SK-N-SH (cell line): ENCODE measurements at regions not wholly inside any gene's neighbourhood (a gene's known extent, or its start where the extent isn't known, plus 50 kb on each side); places are given as distances from the start of the nearest gene placed in this dataset.
"Not testable (repeated sequence)": the region's sequence is repeated elsewhere in the genome, so short reads cannot be mapped to it uniquely, and the experiment has no call there.

Experiments used
- CTCF ChIA-PET: fragments of 300-600, 350-600 bp; formaldehyde crosslinking; extraction: SDS; loops from one replicate; lab custom pipeline; 2021; lab: Yijun Ruan, JAX
- POLR2A ChIA-PET: fragments of 350-600 bp; sonication (Branson Sonifier 250); formaldehyde crosslinking; extraction: SDS; loops from one replicate; lab custom pipeline; 2020; ENCODE audit warnings: antibody characterized with exemption, inconsistent platforms; lab: Yijun Ruan, JAX
- DNase-seq: peaks from one replicate; pipeline ENCODE4 v3.0.0; 2012
- H2AFZ ChIP-seq: fragments of 200-600 bp; sonication (generic); 2 replicates; pipeline ENCODE4 v1.8.1; 2016; ENCODE audit warnings: antibody characterized with exemption, mild to moderate bottlenecking, low read depth
- H3F3A ChIP-seq: fragments of 200-600 bp; sonication (generic); replicated peaks from 2 replicates; pipeline ENCODE3; 2016; ENCODE audit warnings: antibody characterized with exemption, mild to moderate bottlenecking; ENCODE audit not compliant: insufficient read depth
- H3K27ac ChIP-seq, 2 experiments: fragments of 200-500 bp in 1 of 2; fragments of 200-600 bp in 1 of 2; sonication (Bioruptor generic) in 1 of 2; sonication (generic), shearing (Covaris generic) in 1 of 2; 2 replicates each; pipeline versions ENCODE4 v1.5.1 to v1.6.1; 2014 to 2016; ENCODE audit warnings: low read depth in 2 of 2, inconsistent platforms in 1 of 2, low read length in 1 of 2, mild to moderate bottlenecking in 1 of 2, mixed read lengths in 1 of 2
- H3K27me3 ChIP-seq: fragments of 200-600 bp; sonication (generic), shearing (Covaris generic); 2 replicates; pipeline ENCODE4 v1.6.1; 2016; ENCODE audit warnings: mixed run types; ENCODE audit not compliant: insufficient read depth
- H3K36me3 ChIP-seq, 2 experiments: fragments of 200-500 bp in 1 of 2; fragments of 200-600 bp in 1 of 2; sonication (Bioruptor generic) in 1 of 2; sonication (generic) in 1 of 2; replicated peaks in 1 of 2; 2 replicates each; pipeline versions ENCODE3 to v1.5.1; 2014 to 2016; ENCODE audit warnings: low read length in 1 of 2, mild to moderate bottlenecking in 1 of 2; ENCODE audit not compliant: insufficient read depth in 2 of 2, control insufficient read depth in 1 of 2
- H3K4me1 ChIP-seq, 2 experiments: fragments of 200-500 bp in 1 of 2; fragments of 200-600 bp in 1 of 2; sonication (Bioruptor generic) in 1 of 2; sonication (generic), shearing (Covaris generic) in 1 of 2; 2 replicates each; pipeline versions ENCODE4 v1.5.1 to v1.6.1; 2014 to 2016; ENCODE audit warnings: low read depth in 1 of 2, low read length in 1 of 2, mixed run types in 1 of 2; ENCODE audit not compliant: insufficient read depth in 2 of 2, control insufficient read depth in 1 of 2
- H3K4me2 ChIP-seq: fragments of 200-600 bp; sonication (generic), shearing (Covaris generic); 2 replicates; pipeline ENCODE4 v1.6.1; 2017; ENCODE audit warnings: mixed run types
- H3K4me3 ChIP-seq, 2 experiments: fragments of 200-500 bp in 1 of 2; fragments of 200-600 bp in 1 of 2; sonication (Bioruptor generic) in 1 of 2; sonication (generic), shearing (Covaris generic) in 1 of 2; 2 replicates each; pipeline versions ENCODE4 v1.5.1 to v1.8.1; 2014 to 2016; ENCODE audit warnings: low read depth in 2 of 2, inconsistent platforms in 1 of 2, low read length in 1 of 2, mild to moderate bottlenecking in 1 of 2, mixed read lengths in 1 of 2, moderate library complexity in 1 of 2
- H3K79me2 ChIP-seq: fragments of 200-600 bp; sonication (generic); 2 replicates; pipeline ENCODE4 v1.8.1; 2017; ENCODE audit warnings: mild to moderate bottlenecking; ENCODE audit not compliant: insufficient read depth
- H3K9ac ChIP-seq: fragments of 200-600 bp; sonication (generic); 2 replicates; pipeline ENCODE4 v1.6.1; 2017; ENCODE audit warnings: mixed run types
- H3K9me2 ChIP-seq: fragments of 200-600 bp; sonication (generic); 2 replicates; pipeline ENCODE4 v1.6.1; 2017; ENCODE audit warnings: mixed run types
- H3K9me3 ChIP-seq: fragments of 200-600 bp; sonication (generic); 2 replicates; pipeline ENCODE4 v1.6.1; 2017; ENCODE audit warnings: mixed run types, mild to moderate bottlenecking, moderate library complexity
- H4K20me1 ChIP-seq: fragments of 200-600 bp; sonication (generic); 2 replicates; pipeline ENCODE4 v1.6.1; 2017; ENCODE audit warnings: mild to moderate bottlenecking, mixed run types; ENCODE audit not compliant: insufficient read depth
- FOXJ3 ChIP-seq: sonication (generic); formaldehyde crosslinking; IDR thresholded peaks from 2 replicates; pipeline ENCODE4 v1.5.1; 2020; ENCODE audit warnings: mild to moderate bottlenecking, missing genetic modification reagents
- GABPA ChIP-seq: IDR thresholded peaks from 2 replicates; pipeline ENCODE4 v1.4.0; 2012; ENCODE audit warnings: low read depth, mild to moderate bottlenecking
- IRF3 ChIP-seq: fragments of 150-350 bp; IDR thresholded peaks from 2 replicates; pipeline ENCODE4 v1.6.1; 2016; ENCODE audit warnings: mild to moderate bottlenecking, low read depth, low read length
- JUND ChIP-seq: IDR thresholded peaks from 2 replicates; pipeline ENCODE4 v1.4.0; 2012
- MAX ChIP-seq: IDR thresholded peaks from 2 replicates; pipeline ENCODE4 v1.4.0; 2012; ENCODE audit warnings: low read depth
- POLR2AphosphoS5 ChIP-seq: IDR thresholded peaks from 2 replicates; pipeline ENCODE4 v1.6.1; 2012; ENCODE audit warnings: low read depth, low read length
- REST ChIP-seq: IDR thresholded peaks from 2 replicates; pipeline ENCODE4 v1.6.1; 2012; ENCODE audit warnings: mild to moderate bottlenecking, low read depth, low read length, moderate library complexity
- WGBS: methylation state at CpG from one replicate; pipeline ENCODE4 v1.1.6; 2017; ENCODE audit warnings: low lambda C conversion rate; 5-methylcytosine and 5-hydroxymethylcytosine counted together

GRCh38 chrX:124440695-124441094 is 94.3 kb downstream of the SH2D1A start (continued):
- no peak for TF ChIP-seq REST
- TF ChIP-seq, all 33 proteins: peak for 0

- Histone ChIP-seq H3K9ac (no peak overlapping the region), H3K9me2 (no peaks in the 10 kb centered on the region), H3F3A (no peaks in the 10 kb centered on the region), H3K4me1 (no peaks in the 10 kb centered on the region), H3K9me3 (no peaks in the 10 kb centered on the region), H3K4me2 (no peak overlapping the region), H3K27ac (no peak overlapping the region), H3K79me2 (no peaks in the 10 kb centered on the region), H2AFZ (no peak overlapping the region), H3K4me3 (no peak overlapping the region), H4K20me1 (no peaks in the 10 kb centered on the region), H3K36me3 (no peaks in the 10 kb centered on the region), H3K27me3 (no peaks in the 10 kb centered on the region)
- TF ChIP-seq JUND, result no peak
- no peak for DNase-seq
- ChIA-PET POLR2A (no interaction called here), CTCF (no interaction called here)
- 21% methylated on average over 1 of the region's 1 CpG for WGBS
Observed at GRCh38 chrX:124441971-124442590, 95.7 kb downstream of the SH2D1A start.

GRCh38 chrX:124455966-124456365 is 109.6 kb downstream of the SH2D1A start:
- DNase-seq, result no peak
- H3K4me2 ChIP-seq, result no peak overlapping the region
- no peaks in the 10 kb centered on the region for H3K79me2 ChIP-seq
- H3K9me2 ChIP-seq, result no peaks in the 10 kb centered on the region
- ChIA-PET CTCF (no interaction called here), POLR2A (no interaction called here)
- H3K4me3 ChIP-seq, result no peak overlapping the region
- no peaks in the 10 kb centered on the region for H4K20me1 ChIP-seq
- no peak overlapping the region for H3K27ac ChIP-seq
- no peaks in the 10 kb centered on the region for H3K36me3 ChIP-seq
- H3K9me3 ChIP-seq, result no peaks in the 10 kb centered on the region
- no peaks in the 10 kb centered on the region for H3F3A ChIP-seq
- 0% methylated on average over 1 of the region's 1 CpG for WGBS
- H2AFZ ChIP-seq, result no peak overlapping the region
- no peak overlapping the region for H3K9ac ChIP-seq
- no peaks in the 10 kb centered on the region for H3K4me1 ChIP-seq
- TF ChIP-seq MAX (no peak), FOXJ3 (no peak), POLR2AphosphoS5 (no peak), GABPA (no peak), IRF3 (no peak)
- no peaks in the 10 kb centered on the region for H3K27me3 ChIP-seq

- CTCF ChIA-PET, H3K4me3 ChIP-seq, H3F3A ChIP-seq, H3K27me3 ChIP-seq, H3K4me1 ChIP-seq, H3K27ac ChIP-seq, POLR2A ChIA-PET, H3K4me2 ChIP-seq, H4K20me1 ChIP-seq, H3K79me2 ChIP-seq, H3K9ac ChIP-seq, H3K36me3 ChIP-seq, H3K9me3 ChIP-seq, H3K9me2 ChIP-seq, H2AFZ ChIP-seq, DNase-seq: not testable (repeated sequence)
Observed at GRCh38 chrX:124459851-124460250, 113.5 kb downstream of the SH2D1A start.
